H1 (cell line): ENCODE measurements at regions not wholly inside any gene's neighbourhood (a gene's known extent, or its start where the extent isn't known, plus 50 kb on each side); places are given as distances from the start of the nearest gene placed in this dataset.

Source experiments
- CHD7 ChIP-seq: fragments of 300-600 bp; sonication (generic); IDR thresholded peaks from 2 replicates; pipeline ENCODE4 v1.7.1; 2012; ENCODE audit warnings: low read length, moderate library complexity, mild to moderate bottlenecking, inconsistent platforms; ENCODE audit not compliant: insufficient replicate concordance
- CTBP2 ChIP-seq: IDR thresholded peaks from 2 replicates; pipeline ENCODE4 v1.7.0; 2011; ENCODE audit warnings: borderline replicate concordance, mild to moderate bottlenecking, moderate library complexity, mixed read lengths, low read length; ENCODE audit not compliant: insufficient read depth, insufficient read length
- EGR1 ChIP-seq: IDR thresholded peaks from 2 replicates; pipeline ENCODE4 v1.6.1; 2011; ENCODE audit warnings: low read depth, low read length, borderline replicate concordance
- RBBP5 ChIP-seq: IDR thresholded peaks from 2 replicates; pipeline ENCODE4 v1.7.1; 2012; ENCODE audit warnings: low read depth, mild to moderate bottlenecking, inconsistent platforms, low read length, moderate library complexity, borderline replicate concordance
- SAP30 ChIP-seq: fragments of 300-600 bp; sonication (generic); IDR thresholded peaks from 2 replicates; pipeline ENCODE4 v1.7.1; 2012; ENCODE audit warnings: low read length, moderate library complexity, mild to moderate bottlenecking, inconsistent platforms; ENCODE audit not compliant: insufficient read depth, insufficient replicate concordance
- TBP ChIP-seq: IDR thresholded peaks from 2 replicates; pipeline ENCODE4 v1.6.1; 2011; ENCODE audit warnings: low read depth, low read length, improper control_type of control experiment
- ZNF274 ChIP-seq: IDR thresholded peaks from 2 replicates; pipeline ENCODE4 v1.7.0; 2012; ENCODE audit warnings: low read length, borderline replicate concordance; ENCODE audit errors: extremely low read depth

GRCh38 chr21:14864211-14865021 lies 200.4 kb downstream of the NRIP1 start (continued):
- no peak for TF ChIP-seq CHD7
- no peak for TF ChIP-seq TBP
- TF ChIP-seq EGR1: no peak
- no peak for TF ChIP-seq ZNF274
- no peak for TF ChIP-seq SAP30
- no peak for TF ChIP-seq CTBP2
- no peak for TF ChIP-seq RBBP5
